Neural progenitor cell (in vitro differentiated cells): ENCODE measurements at regions not wholly inside any gene's neighbourhood (a gene's known extent, or its start where the extent isn't known, plus 50 kb on each side); places are given as distances from the start of the nearest gene placed in this dataset.
A peak's percentile ranks its signal among the peaks of the same experiment; 100 is the strongest.
"Not testable (repeated sequence)": the region's sequence is repeated elsewhere in the genome, so short reads cannot be mapped to it uniquely, and the experiment has no call there.

Experiments used
- DNase-seq: peaks from one replicate; pipeline ENCODE4 v3.0.0-alpha.2; 2016; ENCODE audit warnings: low spot score
- H2AFZ ChIP-seq: fragments of 200-600 bp; sonication (generic); replicated peaks from 2 replicates; pipeline ENCODE4 v1.6.1; 2016; ENCODE audit warnings: antibody characterized with exemption
- H3F3A ChIP-seq: fragments of 200-600 bp; sonication (generic); 2 replicates; pipeline ENCODE4 v1.6.1; 2016; ENCODE audit warnings: antibody characterized with exemption, low read depth
- H3K27ac ChIP-seq: fragments of 200-600 bp; sonication (generic); 2 replicates; pipeline ENCODE4 v1.5.1; 2016; ENCODE audit warnings: mild to moderate bottlenecking
- H3K27me3 ChIP-seq: fragments of 200-600 bp; sonication (generic); 2 replicates; pipeline ENCODE4 v1.6.1; 2016; ENCODE audit warnings: mild to moderate bottlenecking, moderate library complexity
- H3K36me3 ChIP-seq: fragments of 200-600 bp; sonication (generic); 2 replicates; pipeline ENCODE4 v1.5.1; 2016
- H3K4me1 ChIP-seq: fragments of 200-600 bp; sonication (generic); 2 replicates; pipeline ENCODE4 v1.6.1; 2016; ENCODE audit warnings: mixed run types
- H3K4me2 ChIP-seq: fragments of 200-600 bp; sonication (generic); 2 replicates; pipeline ENCODE4 v1.6.1; 2016
- H3K4me3 ChIP-seq: fragments of 200-600 bp; sonication (generic); 2 replicates; pipeline ENCODE4 v1.5.1; 2016
- H3K79me2 ChIP-seq: fragments of 200-600 bp; sonication (generic); 2 replicates; pipeline ENCODE4 v1.6.1; 2016; ENCODE audit warnings: low read depth
- H3K9ac ChIP-seq: fragments of 200-600 bp; sonication (generic); 2 replicates; pipeline ENCODE4 v1.6.1; 2016
- H3K9me3 ChIP-seq: fragments of 200-600 bp; sonication (generic); 2 replicates; pipeline ENCODE4 v1.5.1; 2016; ENCODE audit warnings: low read depth
- H4K20me1 ChIP-seq: fragments of 200-600 bp; sonication (generic); 2 replicates; pipeline ENCODE4 v1.6.1; 2016; ENCODE audit warnings: low read depth
- H3K27ac Mint-ChIP-seq: 3 replicates; pipeline ENCODE4 v1.8.0; 2021; ENCODE audit warnings: mixed read lengths
- H3K27me3 Mint-ChIP-seq: 2 replicates; pipeline ENCODE4 v1.8.0; 2022; ENCODE audit warnings: low read depth, mild to moderate bottlenecking, inconsistent platforms, moderate library complexity, mixed read lengths; ENCODE audit not compliant: insufficient read depth
- H3K36me3 Mint-ChIP-seq: 3 replicates; pipeline ENCODE4 v1.8.0; 2021; ENCODE audit warnings: mixed read lengths
- H3K4me1 Mint-ChIP-seq: 3 replicates; pipeline ENCODE4 v1.8.0; 2021; ENCODE audit warnings: mixed read lengths
- H3K4me3 Mint-ChIP-seq: 3 replicates; pipeline ENCODE4 v1.8.0; 2021; ENCODE audit warnings: mild to moderate bottlenecking, moderate library complexity, mixed read lengths
- H3K9me3 Mint-ChIP-seq: 3 replicates; pipeline ENCODE4 v1.8.0; 2020; ENCODE audit warnings: mixed read lengths
- CTCF ChIP-seq: fragments of 200-600 bp; sonication (generic); IDR thresholded peaks from 2 replicates; pipeline ENCODE4 v1.5.1; 2017; ENCODE audit warnings: antibody characterized with exemption, mild to moderate bottlenecking
- EZH2 ChIP-seq: fragments of 200-600 bp; sonication (generic); IDR thresholded peaks from 2 replicates; pipeline ENCODE4 v1.6.1; 2017; ENCODE audit warnings: antibody characterized with exemption, mild to moderate bottlenecking, moderate library complexity
- EZH2phosphoT487 ChIP-seq: fragments of 200-600 bp; sonication (generic); IDR thresholded peaks from 2 replicates; pipeline ENCODE4 v1.6.1; 2017; ENCODE audit warnings: antibody characterized with exemption

DNA sequence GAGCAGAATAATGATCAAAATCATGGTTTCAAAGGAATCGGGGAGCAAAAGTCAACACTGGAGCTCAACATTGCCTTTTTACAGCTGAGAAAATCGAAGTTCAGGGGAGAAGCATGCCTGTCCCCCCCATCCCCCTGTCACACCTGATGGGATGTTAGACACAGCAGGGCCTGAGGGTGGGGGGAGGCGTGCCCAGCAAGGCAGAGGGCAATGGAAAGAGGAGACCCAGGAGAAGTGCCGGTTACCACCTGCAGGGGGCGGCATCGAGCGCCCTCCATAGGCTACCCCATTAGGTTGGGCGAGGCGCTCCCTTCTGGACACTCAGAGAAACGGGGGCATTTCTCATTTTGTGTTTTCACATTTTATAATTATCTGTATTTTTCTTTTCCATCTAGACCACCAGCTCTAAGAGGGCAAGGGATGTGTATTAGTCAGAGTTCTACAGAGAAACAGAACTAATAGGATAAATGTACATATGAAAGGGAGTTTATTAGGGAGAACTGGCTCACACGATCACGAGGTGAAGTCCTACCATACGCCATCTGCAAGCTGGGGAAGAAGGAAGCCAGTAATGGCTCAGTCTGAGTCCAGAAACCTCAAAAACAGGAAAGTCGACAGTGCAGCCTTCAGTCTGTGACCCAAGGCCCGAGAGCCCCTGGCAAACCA, 271.3 kb downstream of the LRATD1 start:
- Mint-ChIP-seq H3K36me3 (peaks cover 2% of the 10 kb centered on the region), H3K4me3 (peak overlapping the region; percentile 2), H3K27me3 (peaks cover 4% of the 10 kb centered on the region), H3K27ac (no peak overlapping the region), H3K9me3 (peaks cover 3% of the 10 kb centered on the region), H3K4me1 (peaks cover 10% of the 10 kb centered on the region)
- no peak overlapping the region for H2AFZ ChIP-seq
- H3K4me1 ChIP-seq, result peaks cover 11% of the 10 kb centered on the region
- H3K9me3 ChIP-seq, result no peaks in the 10 kb centered on the region
- no peak overlapping the region for H3K27ac ChIP-seq
- no peak for TF ChIP-seq EZH2phosphoT487
- peak; percentile 90 for TF ChIP-seq CTCF
- H3K36me3 ChIP-seq, result no peaks in the 10 kb centered on the region
- no peak overlapping the region for H3K4me2 ChIP-seq
- H3F3A ChIP-seq, result no peaks in the 10 kb centered on the region
- no peaks in the 10 kb centered on the region for H4K20me1 ChIP-seq
- DNase-seq, result peak; percentile 78
- no peak overlapping the region for H3K4me3 ChIP-seq
- no peak overlapping the region for H3K9ac ChIP-seq
- no peaks in the 10 kb centered on the region for H3K79me2 ChIP-seq
- no peaks in the 10 kb centered on the region for H3K27me3 ChIP-seq

- H3K9ac ChIP-seq, H3K79me2 ChIP-seq, H3K27me3 ChIP-seq, H3K36me3 Mint-ChIP-seq, H3K27ac Mint-ChIP-seq, H3K36me3 ChIP-seq, H3K27me3 Mint-ChIP-seq, H2AFZ ChIP-seq, H3K9me3 ChIP-seq, H4K20me1 ChIP-seq, H3K4me3 ChIP-seq, H3K4me3 Mint-ChIP-seq, H3F3A ChIP-seq, H3K4me2 ChIP-seq, H3K27ac ChIP-seq, H3K9me3 Mint-ChIP-seq, DNase-seq: not testable (repeated sequence)
- peaks cover 10% of the 10 kb centered on the region for H3K4me1 Mint-ChIP-seq
- H3K4me1 ChIP-seq, result peaks cover 11% of the 10 kb centered on the region
Observed at GRCh38 chr2:14904378-14904777, 271.9 kb downstream of the LRATD1 start.

- H3K27ac ChIP-seq, result no peak overlapping the region
- no peaks in the 10 kb centered on the region for H3K79me2 ChIP-seq
- H3K9ac ChIP-seq, result no peak overlapping the region
- peaks cover 16% of the 10 kb centered on the region for H3K4me1 ChIP-seq
- Mint-ChIP-seq H3K9me3 (peaks cover 3% of the 10 kb centered on the region), H3K27me3 (peaks cover 4% of the 10 kb centered on the region), H3K4me3 (no peak overlapping the region), H3K4me1 (peaks cover 22% of the 10 kb centered on the region), H3K36me3 (peaks cover 2% of the 10 kb centered on the region), H3K27ac (peak overlapping the region; percentile 23)
- no peaks in the 10 kb centered on the region for H3K36me3 ChIP-seq
- no peak overlapping the region for H3K4me2 ChIP-seq
- DNase-seq, result peak; percentile 49
- TF ChIP-seq EZH2phosphoT487 (no peak), EZH2 (no peak), CTCF (no peak)
- no peaks in the 10 kb centered on the region for H3F3A ChIP-seq
- H3K27me3 ChIP-seq, result no peaks in the 10 kb centered on the region
- no peak overlapping the region for H3K4me3 ChIP-seq
- no peaks in the 10 kb centered on the region for H3K9me3 ChIP-seq
- H2AFZ ChIP-seq, result no peak overlapping the region
- no peaks in the 10 kb centered on the region for H4K20me1 ChIP-seq
Observed at GRCh38 chr2:14905571-14905970, 273.1 kb downstream of the LRATD1 start.

DNA sequence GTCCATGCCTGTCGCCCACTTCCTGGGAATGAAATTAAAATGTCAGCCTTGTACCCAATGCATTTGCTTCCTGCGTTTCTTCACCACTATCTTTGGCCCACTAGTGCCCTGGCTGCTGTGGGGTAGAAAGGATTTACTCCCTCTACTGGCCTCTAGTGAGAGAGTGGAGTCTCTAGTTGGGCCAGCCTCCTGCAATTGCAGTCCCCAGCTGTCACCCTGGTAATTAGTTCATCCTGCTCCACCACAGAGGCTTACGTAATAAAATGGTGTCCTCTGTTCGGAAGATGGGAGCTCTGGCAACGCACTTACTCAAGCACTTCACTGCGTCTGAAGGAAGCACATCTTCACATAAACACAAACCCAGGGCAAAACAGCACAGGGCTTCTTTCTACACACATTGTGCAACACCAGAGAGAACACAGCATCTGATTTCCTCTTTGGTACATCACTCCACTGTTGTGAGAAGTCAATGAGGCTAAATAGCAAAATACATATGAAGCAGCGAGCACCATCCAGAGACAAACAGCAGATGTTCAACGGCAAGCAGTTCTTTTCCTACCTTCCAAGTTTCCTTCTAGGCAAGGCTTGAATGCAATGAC, 274.6 kb downstream of the LRATD1 start:
- no peak overlapping the region for H3K27ac ChIP-seq
- no peak overlapping the region for H3K9ac ChIP-seq
- H3K4me3 Mint-ChIP-seq, result no peak overlapping the region
- no peak overlapping the region for H3K4me2 ChIP-seq
- H3K4me1 ChIP-seq, result peaks cover 16% of the 10 kb centered on the region
- H3K79me2 ChIP-seq, result no peaks in the 10 kb centered on the region
- no peaks in the 10 kb centered on the region for H4K20me1 ChIP-seq
- no peaks in the 10 kb centered on the region for H3K9me3 ChIP-seq
- no peaks in the 10 kb centered on the region for H3K27me3 ChIP-seq
- peaks cover 4% of the 10 kb centered on the region for H3K27me3 Mint-ChIP-seq
- H3K27ac Mint-ChIP-seq, result no peak overlapping the region
- peaks cover 2% of the 10 kb centered on the region for H3K36me3 Mint-ChIP-seq
- no peaks in the 10 kb centered on the region for H3F3A ChIP-seq
- TF ChIP-seq EZH2phosphoT487 (no peak), EZH2 (no peak), CTCF (peak; percentile 40)
- no peaks in the 10 kb centered on the region for H3K36me3 ChIP-seq
- peaks cover 30% of the 10 kb centered on the region for H3K4me1 Mint-ChIP-seq
- peak; percentile 18 for DNase-seq
- H2AFZ ChIP-seq, result no peak overlapping the region
- peaks cover 3% of the 10 kb centered on the region for H3K9me3 Mint-ChIP-seq
- H3K4me3 ChIP-seq, result no peak overlapping the region
